Neural crest cell (in vitro differentiated cells): ENCODE measurements at regions not wholly inside any gene's neighbourhood (a gene's known extent, or its start where the extent isn't known, plus 50 kb on each side); places are given as distances from the start of the nearest gene placed in this dataset.

ENCODE experiments used
- DNase-seq: peaks from one replicate; pipeline ENCODE4 v3.0.0; 2021; ENCODE audit warnings: low read depth, mixed read lengths, low spot score
- H3K27ac Mint-ChIP-seq: one replicate; pipeline ENCODE4 v1.8.0; 2021; ENCODE audit warnings: mild to moderate bottlenecking, mixed read lengths; ENCODE audit not compliant: unreplicated experiment
- H3K27me3 Mint-ChIP-seq: 2 replicates; pipeline ENCODE4 v1.8.0; 2021; ENCODE audit warnings: low read depth, mild to moderate bottlenecking, mixed read lengths
- H3K36me3 Mint-ChIP-seq: 2 replicates; pipeline ENCODE4 v1.8.0; 2021; ENCODE audit warnings: low read depth, mild to moderate bottlenecking, mixed read lengths
- H3K4me1 Mint-ChIP-seq: 2 replicates; pipeline ENCODE4 v1.8.0; 2021; ENCODE audit warnings: mixed read lengths
- H3K4me3 Mint-ChIP-seq: one replicate; pipeline ENCODE4 v1.8.0; 2021; ENCODE audit warnings: mild to moderate bottlenecking, mixed read lengths
- H3K9me3 Mint-ChIP-seq: 2 replicates; pipeline ENCODE4 v1.8.0; 2021; ENCODE audit warnings: mixed read lengths
- TF ChIP-seq, protein P1 (sequence below): fragments of 200-600 bp; sonication (generic); conservative IDR thresholded peaks from 2 replicates; pipeline ENCODE4 v1.5.0; 2021; ENCODE audit warnings: antibody characterized with exemption, mild to moderate bottlenecking

DNA sequence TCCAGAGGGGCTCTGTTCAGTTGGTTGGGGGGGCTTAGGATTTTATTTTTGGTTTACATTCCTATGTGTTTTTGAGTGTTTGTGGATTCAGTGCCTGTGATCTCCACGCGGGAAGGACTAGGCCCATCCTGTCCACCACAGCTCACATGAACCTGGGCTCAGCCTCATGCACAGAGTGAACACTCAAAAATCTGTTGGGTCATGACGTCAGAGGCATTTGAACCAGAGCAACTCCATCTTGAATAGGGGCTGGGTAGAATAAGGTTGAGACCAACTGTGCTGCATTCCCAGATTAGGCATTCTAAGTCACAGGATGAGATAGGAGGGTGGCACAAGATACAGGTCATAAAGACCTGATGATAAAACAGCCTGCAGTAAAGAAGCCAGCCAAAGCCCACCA lies 133.3 kb downstream of the RAMP3 start:
- DNase-seq = no peak
- Mint-ChIP-seq H3K27ac (no peak overlapping the region), H3K36me3 (peaks cover 5% of the 10 kb centered on the region), H3K4me3 (no peak overlapping the region), H3K9me3 (peaks cover 10% of the 10 kb centered on the region), H3K27me3 (peaks cover 4% of the 10 kb centered on the region), H3K4me1 (no peaks in the 10 kb centered on the region)
- TF ChIP-seq, protein P1, sequence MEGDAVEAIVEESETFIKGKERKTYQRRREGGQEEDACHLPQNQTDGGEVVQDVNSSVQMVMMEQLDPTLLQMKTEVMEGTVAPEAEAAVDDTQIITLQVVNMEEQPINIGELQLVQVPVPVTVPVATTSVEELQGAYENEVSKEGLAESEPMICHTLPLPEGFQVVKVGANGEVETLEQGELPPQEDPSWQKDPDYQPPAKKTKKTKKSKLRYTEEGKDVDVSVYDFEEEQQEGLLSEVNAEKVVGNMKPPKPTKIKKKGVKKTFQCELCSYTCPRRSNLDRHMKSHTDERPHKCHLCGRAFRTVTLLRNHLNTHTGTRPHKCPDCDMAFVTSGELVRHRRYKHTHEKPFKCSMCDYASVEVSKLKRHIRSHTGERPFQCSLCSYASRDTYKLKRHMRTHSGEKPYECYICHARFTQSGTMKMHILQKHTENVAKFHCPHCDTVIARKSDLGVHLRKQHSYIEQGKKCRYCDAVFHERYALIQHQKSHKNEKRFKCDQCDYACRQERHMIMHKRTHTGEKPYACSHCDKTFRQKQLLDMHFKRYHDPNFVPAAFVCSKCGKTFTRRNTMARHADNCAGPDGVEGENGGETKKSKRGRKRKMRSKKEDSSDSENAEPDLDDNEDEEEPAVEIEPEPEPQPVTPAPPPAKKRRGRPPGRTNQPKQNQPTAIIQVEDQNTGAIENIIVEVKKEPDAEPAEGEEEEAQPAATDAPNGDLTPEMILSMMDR = no peak

DNA sequence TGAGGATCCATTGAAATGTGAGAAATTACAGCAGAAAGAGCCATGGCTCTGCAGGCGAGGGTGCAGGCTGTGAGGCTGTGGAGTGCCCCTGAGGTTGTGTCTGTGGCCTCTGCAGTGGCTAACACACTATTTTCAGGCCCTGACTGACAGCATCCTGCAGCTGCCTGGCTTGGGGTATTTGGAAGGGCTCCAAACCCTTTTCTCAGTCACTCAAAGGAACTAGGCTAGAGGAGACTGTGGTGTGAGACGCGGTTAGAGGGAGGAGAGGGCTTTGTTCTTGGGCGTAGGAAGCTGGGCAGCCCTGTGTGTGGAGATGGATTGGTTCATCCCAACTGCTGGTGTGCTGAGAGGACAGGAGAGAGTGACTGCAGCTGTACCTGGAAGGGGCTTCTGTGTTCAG lies 134.9 kb downstream of the RAMP3 start:
- no peak for DNase-seq
- no peak overlapping the region for H3K27ac Mint-ChIP-seq
- TF ChIP-seq, protein P1 = no peak
- H3K4me1 Mint-ChIP-seq = no peaks in the 10 kb centered on the region
- peaks cover 11% of the 10 kb centered on the region for H3K27me3 Mint-ChIP-seq
- no peak overlapping the region for H3K4me3 Mint-ChIP-seq
- peaks cover 8% of the 10 kb centered on the region for H3K9me3 Mint-ChIP-seq
- H3K36me3 Mint-ChIP-seq = peaks cover 5% of the 10 kb centered on the region

DNA sequence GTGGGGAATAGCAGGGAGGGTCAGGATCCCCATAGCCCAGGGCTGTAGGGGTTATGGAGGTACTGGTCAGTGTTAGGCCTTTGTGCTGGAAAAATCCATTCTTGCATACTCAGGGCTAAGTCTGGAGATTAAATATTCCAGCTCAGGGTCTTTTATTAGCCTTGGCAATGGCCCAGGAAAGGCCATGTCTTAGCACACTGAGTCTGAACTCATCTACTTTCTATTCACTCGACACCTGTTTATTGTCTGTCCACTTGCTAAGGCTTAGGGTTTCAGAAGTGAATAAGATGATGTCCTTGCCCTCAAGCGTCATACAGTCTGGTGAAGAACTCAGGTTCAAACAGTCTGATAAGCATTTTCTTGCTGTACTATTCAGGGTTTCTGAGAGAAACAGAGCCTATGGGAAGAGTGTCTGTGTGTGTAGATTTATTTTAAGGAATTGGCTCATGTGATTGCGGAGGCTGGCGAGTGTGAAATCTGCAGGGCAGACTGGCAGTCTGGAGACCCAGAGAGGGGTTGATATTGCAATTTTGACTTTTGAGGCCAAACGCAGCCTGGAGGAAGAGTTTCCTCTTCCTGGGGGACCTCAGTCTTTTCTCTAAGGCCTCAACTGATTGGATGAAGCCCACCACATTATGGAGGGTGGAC lies 135.8 kb downstream of the RAMP3 start:
- Mint-ChIP-seq H3K9me3 (peaks cover 2% of the 10 kb centered on the region), H3K4me1 (no peaks in the 10 kb centered on the region), H3K27me3 (peaks cover 15% of the 10 kb centered on the region), H3K36me3 (peaks cover 2% of the 10 kb centered on the region), H3K4me3 (no peak overlapping the region), H3K27ac (no peak overlapping the region)
- DNase-seq = no peak
- TF ChIP-seq, protein P1 = no peak

DNA sequence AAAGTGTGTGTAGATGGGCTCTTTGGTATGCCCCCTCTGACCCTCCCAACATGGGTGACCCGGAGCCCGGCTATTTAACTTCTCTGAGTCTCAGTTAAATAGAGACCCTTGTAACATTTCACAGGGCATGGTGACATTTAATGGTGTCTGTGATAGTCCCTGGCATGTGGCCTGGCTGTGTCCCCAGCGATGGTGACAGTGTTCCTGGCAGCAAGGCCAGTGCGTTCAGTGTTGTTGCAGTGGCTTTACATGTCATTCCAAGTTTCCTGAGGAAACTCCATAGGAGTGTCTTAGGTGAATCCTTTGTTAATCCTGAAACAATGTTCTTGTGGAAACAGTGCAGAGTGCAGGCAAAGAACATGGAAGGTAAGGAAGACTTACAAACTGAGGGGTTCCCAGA lies 137.0 kb downstream of the RAMP3 start:
- TF ChIP-seq, protein P1 = no peak
- no peaks in the 10 kb centered on the region for H3K4me1 Mint-ChIP-seq
- H3K36me3 Mint-ChIP-seq = peaks cover 2% of the 10 kb centered on the region
- no peak for DNase-seq
- H3K4me3 Mint-ChIP-seq = no peak overlapping the region
- H3K27me3 Mint-ChIP-seq = peaks cover 22% of the 10 kb centered on the region
- H3K9me3 Mint-ChIP-seq = peaks cover 2% of the 10 kb centered on the region
- H3K27ac Mint-ChIP-seq = no peak overlapping the region

DNA sequence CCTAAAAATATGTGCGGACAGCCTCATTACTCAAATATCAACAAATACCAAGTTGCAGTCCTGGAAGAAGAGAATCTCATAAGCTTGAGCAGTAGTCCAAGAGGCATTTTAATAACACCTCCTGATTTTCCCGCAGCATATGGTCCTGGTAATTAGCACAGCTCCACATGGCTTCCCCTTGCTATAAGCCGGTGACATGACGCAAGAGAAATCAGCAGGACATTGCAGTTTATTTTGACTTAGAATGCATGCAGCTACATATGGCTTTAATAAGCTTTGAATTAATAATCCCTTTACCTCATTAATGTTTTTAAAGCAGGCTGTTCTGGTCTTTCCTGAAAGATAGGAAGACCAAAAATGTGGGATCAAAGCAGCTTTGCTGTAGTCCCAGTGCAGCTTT lies 137.6 kb downstream of the RAMP3 start:
- peaks cover 2% of the 10 kb centered on the region for H3K9me3 Mint-ChIP-seq

More for the DNA sequence above, 137.6 kb downstream of the RAMP3 start:
- Mint-ChIP-seq H3K27me3 (peaks cover 26% of the 10 kb centered on the region), H3K4me3 (no peak overlapping the region), H3K4me1 (no peaks in the 10 kb centered on the region), H3K36me3 (peaks cover 2% of the 10 kb centered on the region), H3K27ac (no peak overlapping the region)
- DNase-seq = no peak
- TF ChIP-seq, protein P1 = no peak
